ENCODE measurements at regions not wholly inside any gene's neighbourhood (a gene's known extent, or its start where the extent isn't known, plus 50 kb on each side); places are given as distances from the start of the nearest gene placed in this dataset.

GRCh38 chr3:147866561-147866960 lies 457.4 kb downstream of the ZIC1 start:
- 59 to 76% methylated on average over 1 of the region's 1 CpG for WGBS, 2 donors
- Histone ChIP-seq H3K36me3 (ENCODE audit: low read depth, missing control alignments) (no peaks in the 10 kb centered on the region), H3K4me3 (no peak overlapping the region), H3K4me1 (no peaks in the 10 kb centered on the region), H3K27ac (no peak overlapping the region), H3K27me3 (no peaks in the 10 kb centered on the region), H3K9me3 (no peaks in the 10 kb centered on the region)
- TF ChIP-seq POLR2A (IDR thresholded peaks at IDR 0.05) (no peak), CTCF (IDR thresholded peaks at IDR 0.05) (no peak)
- DNase-seq, result no peak
- intact Hi-C loops (cut with DNase I; ENCODE audit: low total_unique reads), result no loop called here

GRCh38 chr3:147872568-147872967 lies 463.4 kb downstream of the ZIC1 start:
- intact Hi-C loops (cut with DNase I; ENCODE audit: low total_unique reads), result no loop called here
- TF ChIP-seq POLR2A (IDR thresholded peaks at IDR 0.05) (no peak), CTCF (IDR thresholded peaks at IDR 0.05) (no peak)
- no peaks in the 10 kb centered on the region for H3K4me1 ChIP-seq
- no peak overlapping the region for H3K27ac ChIP-seq
- H3K36me3 ChIP-seq (ENCODE audit: low read depth, missing control alignments), result no peaks in the 10 kb centered on the region
- H3K27me3 ChIP-seq, result no peaks in the 10 kb centered on the region
- WGBS, 2 donors, result 89 to 92% methylated on average over 4 of the region's 4 CpGs
- H3K4me3 ChIP-seq, result no peak overlapping the region
- H3K9me3 ChIP-seq, result no peaks in the 10 kb centered on the region
- DNase-seq, result no peak

GRCh38 chr3:147875498-147875897 lies 466.3 kb downstream of the ZIC1 start:
- intact Hi-C loops (cut with DNase I; ENCODE audit: low total_unique reads), result no loop called here

GRCh38 chr3:147881933-147882332 lies 472.8 kb downstream of the ZIC1 start:
- no peak overlapping the region for H3K27ac ChIP-seq
- no peaks in the 10 kb centered on the region for H3K36me3 ChIP-seq (ENCODE audit: low read depth, missing control alignments)
- intact Hi-C loops (cut with DNase I; ENCODE audit: low total_unique reads), result no loop called here
- no peak overlapping the region for H3K4me3 ChIP-seq
- 74 to 82% methylated on average over 2 of the region's 2 CpGs for WGBS, 2 donors
- no peak for TF ChIP-seq CTCF (IDR thresholded peaks at IDR 0.05)
- TF ChIP-seq POLR2A (IDR thresholded peaks at IDR 0.05), result no peak
- DNase-seq, result no peak
- no peaks in the 10 kb centered on the region for H3K9me3 ChIP-seq
- no peaks in the 10 kb centered on the region for H3K27me3 ChIP-seq
- H3K4me1 ChIP-seq, result no peaks in the 10 kb centered on the region

More at GRCh38 chr3:147875498-147875897, 466.3 kb downstream of the ZIC1 start:
- Histone ChIP-seq H3K4me1 (no peaks in the 10 kb centered on the region), H3K36me3 (ENCODE audit: low read depth, missing control alignments) (no peaks in the 10 kb centered on the region), H3K27ac (no peak overlapping the region), H3K9me3 (no peaks in the 10 kb centered on the region), H3K4me3 (no peak overlapping the region), H3K27me3 (no peaks in the 10 kb centered on the region)
- no peak for DNase-seq
- TF ChIP-seq POLR2A (IDR thresholded peaks at IDR 0.05) (no peak), CTCF (IDR thresholded peaks at IDR 0.05) (no peak)
- 80 to 87% methylated on average over 2 of the region's 2 CpGs for WGBS, 2 donors

- 59 to 66% methylated on average over 2 of the region's 2 CpGs for WGBS, 2 donors
- Histone ChIP-seq H3K27ac (no peak overlapping the region), H3K9me3 (no peaks in the 10 kb centered on the region), H3K36me3 (ENCODE audit: low read depth, missing control alignments) (no peaks in the 10 kb centered on the region), H3K4me3 (no peak overlapping the region), H3K4me1 (no peaks in the 10 kb centered on the region), H3K27me3 (no peaks in the 10 kb centered on the region)
- no peak for DNase-seq
- intact Hi-C loops (cut with DNase I; ENCODE audit: low total_unique reads), result no loop called here
- TF ChIP-seq POLR2A (IDR thresholded peaks at IDR 0.05), result no peak
Measured at GRCh38 chr3:147886879-147887278, 477.7 kb downstream of the ZIC1 start.
